GM18867 (cell line): ENCODE measurements at regions not wholly inside any gene's neighbourhood (a gene's known extent, or its start where the extent isn't known, plus 50 kb on each side); places are given as distances from the start of the nearest gene placed in this dataset.
"Not testable (repeated sequence)": the region's sequence is repeated elsewhere in the genome, so short reads cannot be mapped to it uniquely, and the experiment has no call there.

Experiments used
- ATAC-seq: cut with Tn5 transposase; IDR thresholded peaks from one replicate; pipeline ENCODE4 v1.9.1; 2021; ENCODE audit warnings: mild to moderate bottlenecking, moderate library complexity; ENCODE audit not compliant: unreplicated experiment

DNA sequence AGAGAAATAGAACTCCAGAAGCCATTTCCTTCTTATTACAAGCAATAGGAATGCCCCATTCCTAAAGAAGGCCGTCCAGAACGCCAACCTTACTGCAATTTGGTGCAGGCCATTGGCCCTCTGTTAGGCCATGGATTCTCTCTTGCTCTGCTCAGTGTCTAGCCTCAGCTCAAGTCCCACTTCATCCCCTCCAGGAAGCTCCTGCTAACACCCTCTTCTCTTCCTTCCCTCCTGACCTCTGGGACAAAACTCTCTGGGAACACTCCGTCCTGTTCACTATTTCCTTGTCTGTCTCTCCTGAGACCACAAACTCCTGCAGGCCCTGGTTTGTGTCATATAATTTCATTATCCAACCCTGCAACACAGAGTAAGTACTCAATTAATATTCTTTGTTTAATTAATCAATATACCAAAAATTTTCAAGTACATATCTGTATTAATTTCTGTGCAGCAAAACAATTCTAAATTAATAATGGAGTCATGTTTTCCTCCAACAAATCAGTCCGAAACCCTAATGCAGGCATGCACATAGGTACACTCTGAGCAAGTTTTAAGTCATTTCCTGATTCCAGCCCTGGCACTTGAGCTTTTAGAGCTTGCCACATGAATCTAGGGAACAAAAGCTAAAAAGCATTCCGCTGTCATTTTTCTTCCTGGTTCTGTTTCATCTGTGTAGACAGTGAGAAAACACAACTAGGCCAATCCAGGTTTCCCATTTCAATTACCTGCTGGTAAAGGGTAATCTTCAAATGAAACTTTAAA is 245.3 kb downstream of the SETD4 start:
- no peak for ATAC-seq

DNA sequence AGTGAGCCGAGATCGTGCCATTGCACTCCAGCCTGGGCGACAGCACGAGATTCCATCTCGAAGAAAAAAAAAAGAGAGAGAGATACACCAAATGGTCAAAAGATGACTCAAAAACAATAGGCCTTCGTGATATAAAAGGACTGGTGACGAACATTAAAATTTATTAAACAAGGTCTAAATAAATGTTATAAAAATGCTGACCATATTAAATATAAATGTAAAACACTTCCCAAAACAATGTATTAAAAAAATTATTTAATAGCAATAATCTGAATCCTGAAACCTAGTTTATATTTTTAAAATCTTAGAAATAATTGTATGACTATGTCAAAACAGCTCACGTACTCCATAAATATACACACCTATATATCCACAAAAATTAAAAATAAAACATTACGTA is 247.6 kb downstream of the SETD4 start:
- no peak for ATAC-seq

GRCh38 chr21:35811191-35811806 is 249.0 kb downstream of the SETD4 start:
- ATAC-seq = no peak

DNA sequence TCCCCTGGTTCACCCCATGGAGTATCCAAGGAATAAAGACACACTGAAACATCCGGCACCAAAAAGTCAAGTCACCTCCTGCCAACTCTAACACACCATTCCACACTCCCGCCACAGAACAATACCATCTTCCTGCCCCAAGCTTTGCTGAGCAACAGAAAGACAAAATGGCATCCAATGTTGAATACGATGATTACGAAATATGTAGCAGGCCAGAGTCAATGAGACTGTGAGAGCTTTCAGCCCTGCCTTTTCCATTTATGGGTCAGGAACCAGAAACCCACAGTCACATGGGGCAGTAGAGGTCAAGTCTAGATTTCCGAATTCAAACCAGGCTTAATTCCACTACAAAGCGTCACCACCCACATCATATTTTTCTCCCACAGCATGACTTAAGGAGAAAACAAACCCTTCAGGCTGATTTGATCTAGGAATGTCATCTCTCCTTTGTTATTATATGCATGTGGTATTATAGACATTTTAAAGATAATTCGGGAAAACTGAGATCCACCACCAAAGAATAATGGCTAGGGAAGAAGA is 249.8 kb downstream of the SETD4 start:
- ATAC-seq = no peak

DNA sequence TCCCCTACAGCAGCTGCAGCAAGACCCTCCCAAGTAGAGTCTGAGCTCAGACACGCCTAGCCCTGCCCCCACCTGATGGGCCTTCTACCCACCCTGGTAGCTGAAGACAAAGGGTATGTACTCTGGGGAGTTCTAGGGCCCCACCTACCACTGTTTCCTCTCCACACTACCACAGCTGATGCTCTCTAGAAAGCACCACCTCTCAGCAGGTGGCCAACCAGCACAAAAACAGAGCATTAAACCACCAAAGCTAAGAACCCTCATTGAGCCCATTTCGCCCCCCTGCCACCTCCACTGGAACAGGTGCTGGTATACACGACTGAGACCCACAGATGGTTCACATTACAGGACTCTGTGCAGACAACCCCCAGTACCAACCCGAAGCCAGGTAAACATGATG is 258.9 kb downstream of the SETD4 start:
- no peak for ATAC-seq

- ATAC-seq = not testable (repeated sequence)
These were observed 259.4 kb downstream of the SETD4 start for GRCh38 chr21:35800796-35801385.

GRCh38 chr21:35796844-35797243 is 263.5 kb downstream of the SETD4 start:
- no peak for ATAC-seq

- not testable (repeated sequence) for ATAC-seq
These were observed 265.8 kb downstream of the SETD4 start for GRCh38 chr21:35794527-35794926.

DNA sequence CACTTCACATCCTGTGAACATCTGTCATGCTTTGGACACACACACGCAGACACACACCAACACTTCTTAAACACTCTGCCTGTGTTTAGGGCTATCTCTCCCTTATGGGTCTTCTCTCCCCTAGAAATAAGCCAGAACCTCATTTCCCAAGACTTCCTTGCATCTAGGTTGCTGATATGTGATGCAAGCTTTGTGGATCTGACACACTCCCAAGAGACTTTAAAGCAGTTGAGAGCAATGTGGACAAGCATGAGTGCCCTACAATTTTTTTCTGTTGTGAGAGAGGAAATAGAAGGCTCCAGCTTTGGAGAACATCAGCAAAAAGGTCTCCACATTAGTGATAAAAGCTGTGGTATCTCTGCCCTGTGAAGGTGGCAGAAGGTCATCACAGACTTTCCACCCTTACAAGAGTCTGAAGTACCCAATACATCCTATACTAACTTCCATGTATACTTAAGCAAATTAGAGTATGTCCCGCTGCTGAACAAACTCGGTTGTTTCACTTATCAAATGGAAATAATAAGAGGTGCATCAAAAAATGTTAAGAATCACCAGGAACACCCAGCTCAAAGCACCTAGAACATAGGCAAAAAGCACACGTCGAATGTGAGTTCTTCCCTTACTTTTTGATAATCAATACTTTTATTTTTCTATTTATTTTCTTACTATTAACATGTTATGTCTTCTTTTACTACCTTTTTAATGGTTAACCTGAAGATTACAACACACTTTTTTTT is 267.6 kb downstream of the SETD4 start:
- no peak for ATAC-seq

DNA sequence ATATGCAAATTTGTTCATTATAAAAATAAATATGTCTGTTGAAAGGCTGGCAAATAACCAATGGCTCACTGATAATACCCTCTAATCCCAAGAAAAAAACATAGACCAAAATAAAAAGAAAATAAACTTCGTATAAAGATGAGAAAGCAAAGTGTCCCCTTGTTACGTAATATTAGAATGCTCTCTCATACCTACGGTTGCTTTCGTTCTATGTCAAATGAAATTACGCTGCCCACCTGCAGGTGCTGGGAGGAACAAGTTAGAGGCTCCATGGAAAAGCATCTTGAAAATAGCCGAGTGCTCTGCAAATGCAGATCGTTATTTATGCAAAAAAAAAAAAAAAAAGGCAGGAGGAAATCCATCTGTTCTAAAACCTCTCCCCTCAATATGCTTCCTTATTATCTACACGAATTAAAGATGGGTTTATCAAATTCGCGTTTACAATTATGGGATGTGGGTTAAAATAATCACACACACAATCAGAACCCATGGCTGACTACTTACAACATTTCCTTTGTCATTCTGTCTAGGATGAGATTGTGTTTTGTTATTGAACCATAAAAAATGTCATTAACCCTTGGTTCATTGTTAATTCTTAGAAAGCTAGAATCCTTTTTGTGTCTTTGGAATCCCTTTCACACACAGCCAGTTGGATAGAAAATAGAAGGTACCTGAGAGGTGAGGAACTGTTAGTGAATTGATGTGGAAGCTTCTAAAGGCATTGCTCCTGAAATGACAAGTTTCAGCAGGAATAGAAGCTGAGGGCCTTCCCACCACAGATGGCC is 268.6 kb downstream of the SETD4 start:
- ATAC-seq = no peak

DNA sequence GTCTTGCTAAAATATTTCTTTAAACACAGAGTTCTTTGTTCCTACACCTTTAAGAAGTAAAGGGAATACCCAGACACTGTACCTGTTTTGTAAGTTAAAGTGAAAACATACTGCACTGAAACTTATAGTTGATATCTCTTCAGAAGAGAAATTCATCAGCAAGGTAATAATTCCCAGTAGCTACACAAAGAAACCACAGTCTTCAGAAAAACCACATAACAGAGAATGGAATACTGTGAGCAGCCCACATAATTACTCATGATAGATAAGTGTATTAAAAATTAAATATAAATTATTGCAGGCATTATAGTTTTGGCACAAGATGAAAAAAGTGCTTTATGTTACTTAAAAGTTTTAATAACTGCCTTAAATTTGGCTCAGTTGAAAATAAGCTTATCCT is 276.6 kb downstream of the SETD4 start:
- ATAC-seq = no peak

DNA sequence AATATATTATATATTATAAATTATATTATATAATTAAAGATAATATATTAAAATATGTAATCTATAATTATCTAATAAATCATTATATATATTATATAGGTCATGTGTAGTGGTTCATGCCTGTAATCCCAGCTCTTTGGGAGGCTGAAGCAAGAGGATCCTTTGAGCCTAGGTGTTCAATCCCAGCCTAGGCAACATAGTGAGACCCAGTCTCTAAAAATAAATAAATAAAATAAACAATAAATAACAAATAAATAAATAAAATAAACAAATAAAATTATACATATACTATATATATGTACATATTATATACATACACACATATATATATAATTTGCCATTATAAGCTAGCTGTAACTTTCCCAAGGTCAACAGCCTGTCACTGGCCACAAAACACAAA is 277.7 kb downstream of the SETD4 start:
- no peak for ATAC-seq

GRCh38 chr21:35780983-35781382 is 279.3 kb downstream of the SETD4 start:
- no peak for ATAC-seq

DNA sequence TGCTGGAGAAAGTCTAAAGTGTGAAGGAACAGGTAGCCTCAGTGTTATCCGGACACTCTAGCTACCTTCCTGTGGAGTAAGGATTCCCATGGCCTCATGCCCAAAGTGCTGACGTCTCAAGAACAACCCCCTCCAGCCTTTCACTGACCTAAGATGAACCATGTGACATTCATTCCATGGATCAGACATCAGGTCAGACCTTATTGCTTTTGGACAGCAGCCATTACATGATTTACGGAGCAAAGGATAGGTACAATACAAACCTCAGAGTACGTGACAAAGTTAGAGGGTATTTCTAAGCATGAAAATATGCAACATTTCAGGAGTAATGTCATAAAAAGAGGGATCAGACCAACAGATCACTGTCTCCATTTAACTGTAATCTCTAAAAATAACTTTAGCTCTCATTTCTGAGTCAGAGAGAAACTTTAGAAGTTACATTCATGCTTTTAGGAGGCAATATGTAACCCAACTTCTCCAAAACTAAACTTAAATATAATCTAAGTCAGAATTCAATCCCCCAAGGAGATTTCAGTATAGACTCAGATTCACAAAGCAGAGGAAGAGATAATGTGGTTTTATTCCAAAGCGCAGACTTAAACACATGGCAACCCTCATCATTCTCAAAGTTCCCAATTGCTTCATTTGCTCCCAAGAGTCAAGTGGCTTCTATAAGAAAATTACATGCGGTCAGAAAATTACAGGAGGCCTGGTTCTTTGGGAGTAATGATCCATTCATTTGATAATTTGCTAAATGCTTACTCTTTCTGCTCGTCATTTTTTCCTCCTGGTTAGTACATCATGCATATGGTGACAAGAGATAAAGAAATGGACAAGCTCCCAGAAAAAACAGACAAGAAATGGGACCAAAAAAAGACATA is 280.4 kb downstream of the SETD4 start:
- ATAC-seq = no peak

GRCh38 chr21:35779167-35779566 is 281.2 kb downstream of the SETD4 start:
- ATAC-seq = no peak

DNA sequence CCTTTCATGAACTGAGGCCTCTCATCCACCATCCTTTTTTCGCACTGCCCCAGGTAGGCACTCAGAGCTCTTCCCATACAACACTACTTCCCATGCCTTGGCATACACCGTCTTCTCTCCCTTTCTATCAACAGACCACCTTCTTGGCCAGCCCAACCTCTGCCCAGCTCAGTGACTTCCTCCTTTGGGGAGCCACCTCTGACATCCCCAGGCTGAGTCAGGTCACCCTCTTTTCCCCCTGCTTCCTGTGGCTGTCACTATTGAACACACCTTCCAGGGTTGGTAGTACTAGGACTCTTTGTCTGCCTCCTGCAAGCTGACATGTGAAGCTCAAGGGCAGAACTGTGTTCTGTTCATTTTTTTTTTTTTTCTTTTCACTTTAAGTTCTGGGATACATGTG is 283.2 kb downstream of the SETD4 start:
- ATAC-seq = no peak

DNA sequence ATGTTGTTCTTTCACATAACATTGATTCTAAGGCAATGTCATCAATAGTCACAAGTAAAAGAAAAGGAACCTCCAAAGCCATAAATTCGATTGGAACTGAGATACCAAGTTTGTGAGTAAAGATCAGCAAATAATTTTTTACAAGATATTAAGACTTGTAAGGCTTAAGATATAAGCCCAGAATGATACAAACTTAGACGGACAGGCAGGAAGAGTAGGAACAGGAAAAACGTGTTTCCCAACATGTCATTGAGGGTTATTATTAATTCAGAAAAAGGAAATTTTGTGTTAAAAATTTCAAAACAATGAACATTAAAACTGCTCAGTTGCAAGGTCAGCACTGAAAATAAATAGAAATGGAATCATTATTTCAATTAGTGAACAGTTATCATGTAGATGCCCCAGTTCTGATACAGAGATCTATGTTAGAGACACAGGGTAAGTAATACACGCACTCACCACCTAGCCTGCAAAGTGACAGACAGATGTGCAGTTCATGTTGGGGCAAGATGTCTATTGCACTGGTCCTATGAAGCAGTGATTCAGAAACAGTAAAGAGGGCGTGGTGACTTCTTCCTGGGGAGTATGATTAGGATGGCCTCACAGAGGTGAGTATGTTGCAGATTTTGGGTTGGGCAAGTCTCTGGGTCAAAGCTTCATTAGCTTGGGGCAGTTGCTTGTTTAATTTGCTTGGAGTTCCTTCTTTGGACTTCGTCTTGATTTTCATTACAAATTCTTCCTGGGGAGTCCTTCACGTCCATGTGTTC is 284.4 kb downstream of the SETD4 start:
- no peak for ATAC-seq

DNA sequence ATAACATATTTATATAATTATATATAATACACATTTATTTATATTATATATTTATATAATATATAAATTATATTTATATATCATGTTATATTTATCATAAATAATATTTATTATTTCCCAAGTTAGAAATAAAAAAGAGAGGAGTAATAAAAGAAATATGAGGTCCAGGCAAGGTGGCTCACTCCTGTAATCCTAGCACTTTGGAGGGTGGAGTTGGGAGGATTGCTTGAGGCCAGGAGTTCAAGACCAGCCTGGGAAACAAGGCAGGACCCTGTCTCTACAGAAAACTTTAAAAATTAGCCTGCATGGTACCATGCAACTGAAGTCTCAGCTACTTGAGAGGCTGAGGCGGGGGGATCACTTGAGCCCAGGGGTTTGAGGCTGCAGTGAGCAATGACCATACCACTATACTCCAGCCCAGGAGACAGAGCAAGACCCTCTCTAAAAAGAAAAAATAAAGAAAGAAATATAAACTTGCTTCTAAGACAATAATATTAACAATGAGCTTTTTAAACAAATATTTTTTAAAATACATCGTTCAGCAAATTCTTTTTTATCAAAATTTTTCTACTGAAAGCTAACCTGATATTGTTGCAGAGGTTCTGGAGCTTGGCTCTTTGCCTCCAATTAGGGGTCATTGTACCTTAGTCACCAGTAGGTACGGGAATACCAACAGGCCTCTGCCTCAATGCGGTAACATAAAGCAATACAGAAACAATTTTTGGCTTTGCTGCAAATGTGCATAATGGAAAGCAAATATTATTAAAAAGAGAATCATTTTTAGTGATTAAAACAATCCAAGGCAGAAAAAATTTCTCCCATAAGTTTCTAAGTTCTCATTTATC is 290.0 kb downstream of the SETD4 start:
- no peak for ATAC-seq
